GM12878 (cell line): ENCODE measurements at regions not wholly inside any gene's neighbourhood (a gene's known extent, or its start where the extent isn't known, plus 50 kb on each side); places are given as distances from the start of the nearest gene placed in this dataset.

Experiments used
- ATAC-seq: fragments of 200-7000 bp; cut with Tn5 transposase; 3 replicates; pipeline ENCODE4 v1.9.1; 2020; ENCODE audit warnings: mild to moderate bottlenecking, moderate library complexity
- BruUV-seq: library from RNA; stranded (reverse); fragments of 400-500 nt; replicated peaks from 2 replicates; lab custom pipeline; 2021; lab: Mats Ljungman, UMichigan
- CTCF ChIA-PET: fragments of 300-600 bp; sonication (Branson Sonifier 250); formaldehyde crosslinking; extraction: SDS; loops from one replicate; lab custom pipeline; 2021; ENCODE audit warnings: inconsistent platforms; lab: Yijun Ruan, JAX
- POLR2A ChIA-PET: fragments of 350-600 bp; formaldehyde crosslinking; extraction: SDS; loops from one replicate; lab custom pipeline; 2021; ENCODE audit warnings: inconsistent platforms; lab: Charles Lee
- RAD21 ChIA-PET: fragments of 300-600 bp; sonication (Branson Sonifier 250); formaldehyde crosslinking; loops from one replicate; lab custom pipeline; 2023; ENCODE audit warnings: antibody characterized with exemption; ENCODE audit not compliant: unreplicated experiment; lab: Charles Lee
- SMC1A ChIA-PET: fragments of 300-600 bp; sonication (Branson Sonifier 250); formaldehyde crosslinking; loops from one replicate; lab custom pipeline; 2023; ENCODE audit not compliant: unreplicated experiment, uncharacterized antibody; lab: Charles Lee
- DNase-seq: peaks from one replicate; pipeline ENCODE4 v3.0.0-alpha.2; 2011; ENCODE audit warnings: low read depth, low spot score
- FAIRE-seq: peaks from 3 replicates; lab custom pipeline; 2011; peaks lifted over from hg19 to GRCh38; lab: Jason Lieb, UNC
- H2AFZ ChIP-seq: 2 replicates; pipeline ENCODE4 v1.6.0; 2011; ENCODE audit warnings: low read depth, low read length, control low read depth; ENCODE audit not compliant: control insufficient read depth
- H3K27ac ChIP-seq: 2 replicates; pipeline ENCODE4 v1.5.1; 2011; ENCODE audit warnings: control low read depth; ENCODE audit not compliant: control insufficient read depth, insufficient read depth
- H3K27me3 ChIP-seq, 2 experiments: replicated peaks in 1 of 2; 2 replicates each; pipeline versions ENCODE4 v1.6.0 to v1.6.1; 2011; ENCODE audit warnings: low read length in 1 of 2; ENCODE audit not compliant: control insufficient read depth in 2 of 2, insufficient read depth in 2 of 2
- H3K36me3 ChIP-seq, 2 experiments: 2 replicates each; pipeline ENCODE4 v1.5.1; 2011; ENCODE audit warnings: low read length in 1 of 2; ENCODE audit not compliant: control insufficient read depth in 2 of 2, insufficient read depth in 2 of 2
- H3K4me1 ChIP-seq: 2 replicates; pipeline ENCODE4 v1.6.1; 2011; ENCODE audit warnings: mild to moderate bottlenecking, low read length, moderate library complexity, mixed read lengths; ENCODE audit not compliant: control insufficient read depth, insufficient read depth
- H3K4me2 ChIP-seq: 2 replicates; pipeline ENCODE4 v1.6.0; 2011; ENCODE audit warnings: control low read depth; ENCODE audit not compliant: control insufficient read depth, insufficient read depth
- H3K4me3 ChIP-seq: fragments of 200-600 bp; sonication (generic); 2 replicates; pipeline ENCODE4 v1.5.1; 2016
- H3K79me2 ChIP-seq: 2 replicates; pipeline ENCODE4 v1.6.0; 2011; ENCODE audit warnings: low read length; ENCODE audit not compliant: control insufficient read depth, insufficient read depth
- H3K9ac ChIP-seq: 2 replicates; pipeline ENCODE4 v1.8.0; 2011; ENCODE audit warnings: low read length, control low read depth, mixed read lengths; ENCODE audit not compliant: control insufficient read depth, insufficient read depth
- H3K9me3 ChIP-seq: replicated peaks from 3 replicates; pipeline ENCODE4 v1.5.1; 2011; ENCODE audit warnings: mild to moderate bottlenecking, low read length; ENCODE audit not compliant: control insufficient read depth, insufficient read depth
- H4K20me1 ChIP-seq: 2 replicates; pipeline ENCODE4 v1.6.0; 2011; ENCODE audit not compliant: control insufficient read depth, insufficient read depth
- HDAC6 ChIP-seq: fragments of 200-600 bp; sonication (generic); IDR thresholded peaks from one replicate; pipeline ENCODE4 v1.8.0; 2017; ENCODE audit warnings: antibody characterized with exemption; ENCODE audit not compliant: unreplicated experiment
- IRF4 ChIP-seq: IDR thresholded peaks from 2 replicates; pipeline ENCODE4 v1.6.1; 2011; ENCODE audit warnings: low read depth, low read length
- MXI1 ChIP-seq: fragments of 150-350 bp; IDR thresholded peaks from 2 replicates; pipeline ENCODE4 v1.6.1; 2011; ENCODE audit warnings: low read depth, mild to moderate bottlenecking, inconsistent platforms, low read length, improper control_type of control experiment
- NFYA ChIP-seq: IDR thresholded peaks from 2 replicates; pipeline ENCODE4 v1.6.1; 2011; ENCODE audit warnings: low read depth, mild to moderate bottlenecking, low read length, improper control_type of control experiment, borderline replicate concordance
- NR2F1 ChIP-seq: fragments of 450-650 bp; conservative IDR thresholded peaks from 2 replicates; pipeline ENCODE4 v1.6.1; 2017; ENCODE audit warnings: mild to moderate bottlenecking
- PKNOX1 ChIP-seq: fragments of 450-650 bp; IDR thresholded peaks from 2 replicates; pipeline ENCODE4 v1.6.1; 2016; ENCODE audit warnings: mild to moderate bottlenecking
- SIX5 ChIP-seq: IDR thresholded peaks from 2 replicates; pipeline ENCODE4 v1.6.1; 2011; ENCODE audit warnings: mild to moderate bottlenecking, low read depth, low read length, moderate library complexity; ENCODE audit not compliant: severe bottlenecking
- ZNF384 ChIP-seq: IDR thresholded peaks from 2 replicates; pipeline ENCODE4 v1.6.1; 2012; ENCODE audit warnings: low read depth, mild to moderate bottlenecking, low read length, improper control_type of control experiment, borderline replicate concordance
- WGBS: methylation state at CpG from one replicate; pipeline ENCODE4 v1.1.6; 2016; ENCODE audit warnings: low lambda C conversion rate; ENCODE audit not compliant: insufficient replicate concordance, insufficient coverage; ENCODE audit errors: missing lambda C conversion rate; 5-methylcytosine and 5-hydroxymethylcytosine counted together
- in situ Hi-C: fragments of 300-500 bp; cut with MboI; formaldehyde crosslinking; loops from 9 replicates; pipeline ENCODE4 v1.14.3; 2018; ENCODE audit warnings: mixed read lengths
- intact Hi-C: fragments of 100-400 bp; cut with micrococcal nuclease; formaldehyde crosslinking; loops from one replicate; pipeline ENCODE4 v1.14.2; 2022; ENCODE audit not compliant: unreplicated experiment

DNA sequence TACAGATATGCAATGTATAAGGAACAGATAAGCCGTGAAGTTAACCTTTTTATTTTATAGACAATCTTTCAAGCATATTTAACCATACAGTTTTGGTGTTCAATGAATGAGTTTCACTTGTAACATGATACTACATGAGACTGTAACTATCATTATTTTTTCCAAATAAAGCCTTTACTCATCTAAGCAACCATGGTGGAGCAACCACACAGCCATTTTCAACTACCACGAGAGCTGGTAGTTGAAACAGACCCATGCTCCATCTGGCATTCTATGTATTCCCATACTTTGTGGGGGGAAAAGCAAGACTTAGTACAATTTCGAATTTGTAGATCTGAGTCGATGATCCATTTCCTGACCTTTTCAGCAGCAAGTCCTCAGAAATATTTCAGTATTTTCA is 159.3 kb upstream of the RND3 start:
- FAIRE-seq = peak; percentile 7
- intact Hi-C loops = no loop called here
- BruUV-seq = no TSS peak
- no peaks in the 10 kb centered on the region for H3K27me3 ChIP-seq
- no peak overlapping the region for H3K4me2 ChIP-seq
- H4K20me1 ChIP-seq = no peaks in the 10 kb centered on the region
- ChIA-PET RAD21 (no interaction called here), POLR2A (no interaction called here), SMC1A (interaction anchor here (1.0 to 2.5 kb wide), 3 partner anchors 14 to 20 kb away, joined by 3 to 9 read pairs (median 7); no protein-coding TSS in a partner anchor), CTCF (interaction anchor here (0.6 to 1.0 kb wide), 3 partner anchors 11 to 763 kb away, joined by 3 to 4 read pairs (median 4); no protein-coding TSS in a partner anchor)
- H3K27ac ChIP-seq = no peak overlapping the region
- no peaks in the 10 kb centered on the region for H3K36me3 ChIP-seq
- H2AFZ ChIP-seq = no peak overlapping the region
- in situ Hi-C loops = no loop called here
- H3K4me1 ChIP-seq = no peaks in the 10 kb centered on the region
- ATAC-seq = no peak
- H3K79me2 ChIP-seq = no peaks in the 10 kb centered on the region
- TF ChIP-seq NFYA (no peak), SIX5 (no peak), MXI1 (no peak), NR2F1 (no peak), IRF4 (no peak), PKNOX1 (no peak), ZNF384 (no peak), HDAC6 (no peak)
- H3K9ac ChIP-seq = no peak overlapping the region
- no peak for DNase-seq
- no peaks in the 10 kb centered on the region for H3K9me3 ChIP-seq
- no peak overlapping the region for H3K4me3 ChIP-seq
- WGBS = under 1% methylated on average over 4 of the region's 4 CpGs
